Gastroesophageal sphincter (tissue), 3 donors: ENCODE measurements at regions not wholly inside any gene's neighbourhood (a gene's known extent, or its start where the extent isn't known, plus 50 kb on each side); places are given as distances from the start of the nearest gene placed in this dataset.

Experiments used
- EP300 ChIP-seq: sonication (generic); formaldehyde crosslinking; IDR thresholded peaks from one replicate; pipeline ENCODE4 v1.6.1; 2017; ENCODE audit warnings: antibody characterized with exemption, mild to moderate bottlenecking
- POLR2A ChIP-seq, 2 donors: fragments of 450-650 bp; IDR thresholded peaks; one replicate each; pipeline ENCODE4 v1.6.1; 2017; ENCODE audit warnings: antibody characterized with exemption in 2 of 2, mild to moderate bottlenecking in 2 of 2, moderate library complexity in 1 of 2
- POLR2AphosphoS5 ChIP-seq: sonication (generic); formaldehyde crosslinking; IDR thresholded peaks from one replicate; pipeline ENCODE4 v1.6.1; 2017; ENCODE audit warnings: antibody characterized with exemption
- TF ChIP-seq, protein P1 (sequence below), 4 experiments: fragments of 200-600 bp in 2 of 4; fragments of 450-650 bp in 2 of 4; sonication (generic) in 1 of 4; IDR thresholded peaks; one replicate each; pipeline ENCODE4 v1.5.1; 2017 to 2019; ENCODE audit warnings: antibody characterized with exemption in 4 of 4, mild to moderate bottlenecking in 2 of 4, moderate library complexity in 2 of 4

DNA sequence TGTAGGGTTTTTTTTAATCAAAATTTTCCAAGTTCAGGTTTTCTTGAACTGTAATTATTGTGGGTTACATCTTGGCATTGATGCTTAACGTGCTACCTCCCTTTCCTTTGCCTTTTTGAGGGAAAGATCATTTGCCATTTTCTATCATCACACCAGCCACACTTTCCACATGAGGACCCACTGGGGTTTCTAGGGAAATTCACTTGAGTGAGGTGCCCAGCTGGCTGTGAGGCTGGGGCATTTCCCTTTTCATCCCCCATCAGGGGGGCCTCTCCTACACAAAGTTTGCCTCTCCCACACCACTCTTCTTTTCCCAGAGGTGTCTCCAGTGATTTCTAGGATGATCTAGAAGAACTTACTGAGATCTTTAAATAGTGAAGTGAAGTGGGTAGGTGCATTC lies 335.7 kb downstream of the BMP4 start:
- TF ChIP-seq, protein P1, sequence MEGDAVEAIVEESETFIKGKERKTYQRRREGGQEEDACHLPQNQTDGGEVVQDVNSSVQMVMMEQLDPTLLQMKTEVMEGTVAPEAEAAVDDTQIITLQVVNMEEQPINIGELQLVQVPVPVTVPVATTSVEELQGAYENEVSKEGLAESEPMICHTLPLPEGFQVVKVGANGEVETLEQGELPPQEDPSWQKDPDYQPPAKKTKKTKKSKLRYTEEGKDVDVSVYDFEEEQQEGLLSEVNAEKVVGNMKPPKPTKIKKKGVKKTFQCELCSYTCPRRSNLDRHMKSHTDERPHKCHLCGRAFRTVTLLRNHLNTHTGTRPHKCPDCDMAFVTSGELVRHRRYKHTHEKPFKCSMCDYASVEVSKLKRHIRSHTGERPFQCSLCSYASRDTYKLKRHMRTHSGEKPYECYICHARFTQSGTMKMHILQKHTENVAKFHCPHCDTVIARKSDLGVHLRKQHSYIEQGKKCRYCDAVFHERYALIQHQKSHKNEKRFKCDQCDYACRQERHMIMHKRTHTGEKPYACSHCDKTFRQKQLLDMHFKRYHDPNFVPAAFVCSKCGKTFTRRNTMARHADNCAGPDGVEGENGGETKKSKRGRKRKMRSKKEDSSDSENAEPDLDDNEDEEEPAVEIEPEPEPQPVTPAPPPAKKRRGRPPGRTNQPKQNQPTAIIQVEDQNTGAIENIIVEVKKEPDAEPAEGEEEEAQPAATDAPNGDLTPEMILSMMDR (IDR thresholded peaks at IDR 0.05): no peak
- TF ChIP-seq POLR2AphosphoS5: no peak
- no peak for TF ChIP-seq EP300
- no peak for TF ChIP-seq POLR2A (IDR thresholded peaks at IDR 0.05)
